ENCODE measurements at regions not wholly inside any gene's neighbourhood (a gene's known extent, or its start where the extent isn't known, plus 50 kb on each side); places are given as distances from the start of the nearest gene placed in this dataset.
"Not testable (repeated sequence)": the region's sequence is repeated elsewhere in the genome, so short reads cannot be mapped to it uniquely, and the experiment has no call there.

- no peak for DNase-seq (ENCODE audit: low read depth in 4 of 4, low spot score in 2 of 4)
These were observed 213.0 kb upstream of the SMIM30 start for GRCh38 chr7:113331155-113331898.

- no peak for DNase-seq (ENCODE audit: low read depth in 4 of 4, low spot score in 2 of 4)
These were observed 202.8 kb upstream of the SMIM30 start for GRCh38 chr7:113321201-113321600.

GRCh38 chr7:113320419-113320818, 202.1 kb upstream of the SMIM30 start:
- DNase-seq (ENCODE audit: low read depth in 4 of 4, low spot score in 2 of 4), result no peak

GRCh38 chr7:113314594-113314993, 196.2 kb upstream of the SMIM30 start:
- DNase-seq (ENCODE audit: low read depth in 4 of 4, low spot score in 2 of 4), result no peak

- DNase-seq (ENCODE audit: low read depth in 4 of 4, low spot score in 2 of 4), result no peak
These were observed 190.0 kb upstream of the SMIM30 start for GRCh38 chr7:113308399-113308798.

GRCh38 chr7:113307147-113307546, 188.8 kb upstream of the SMIM30 start:
- DNase-seq (ENCODE audit: low read depth in 4 of 4, low spot score in 2 of 4), result no peak

- no peak for DNase-seq (ENCODE audit: low read depth in 4 of 4, low spot score in 2 of 4)
These were observed 187.9 kb upstream of the SMIM30 start for GRCh38 chr7:113306302-113306701.

GRCh38 chr7:113304104-113304503, 185.8 kb upstream of the SMIM30 start:
- DNase-seq (ENCODE audit: low read depth in 4 of 4, low spot score in 2 of 4), result no peak

GRCh38 chr7:113303388-113303787, 185.0 kb upstream of the SMIM30 start:
- not testable (repeated sequence) for DNase-seq (ENCODE audit: low read depth in 4 of 4, low spot score in 2 of 4)

GRCh38 chr7:113301983-113302382, 183.6 kb upstream of the SMIM30 start:
- no peak for DNase-seq (ENCODE audit: low read depth in 4 of 4, low spot score in 2 of 4)

GRCh38 chr7:113301141-113301540, 182.8 kb upstream of the SMIM30 start:
- no peak for DNase-seq (ENCODE audit: low read depth in 4 of 4, low spot score in 2 of 4)

GRCh38 chr7:113299748-113300147, 181.4 kb upstream of the SMIM30 start:
- DNase-seq (ENCODE audit: low read depth in 4 of 4, low spot score in 2 of 4), result no peak

GRCh38 chr7:113298501-113298900, 180.1 kb upstream of the SMIM30 start:
- no peak for DNase-seq (ENCODE audit: low read depth in 4 of 4, low spot score in 2 of 4)

GRCh38 chr7:113294750-113295149, 176.4 kb upstream of the SMIM30 start:
- no peak for DNase-seq (ENCODE audit: low read depth in 4 of 4, low spot score in 2 of 4)

GRCh38 chr7:113292105-113292504, 173.8 kb upstream of the SMIM30 start:
- no peak for DNase-seq (ENCODE audit: low read depth in 4 of 4, low spot score in 2 of 4)

- DNase-seq (ENCODE audit: low read depth in 4 of 4, low spot score in 2 of 4), result no peak
These were observed 172.7 kb upstream of the SMIM30 start for GRCh38 chr7:113291058-113291457.

- DNase-seq (ENCODE audit: low read depth in 4 of 4, low spot score in 2 of 4), result no peak
These were observed 170.9 kb upstream of the SMIM30 start for GRCh38 chr7:113289140-113289740.

GRCh38 chr7:113285411-113285810, 167.1 kb upstream of the SMIM30 start:
- no peak for DNase-seq (ENCODE audit: low read depth in 4 of 4, low spot score in 2 of 4)

- DNase-seq (ENCODE audit: low read depth in 4 of 4, low spot score in 2 of 4), result no peak
These were observed 165.5 kb upstream of the SMIM30 start for GRCh38 chr7:113283861-113284260.

- DNase-seq (ENCODE audit: low read depth in 4 of 4, low spot score in 2 of 4), result no peak
These were observed 164.5 kb upstream of the SMIM30 start for GRCh38 chr7:113282875-113283274.

- no peak for DNase-seq (ENCODE audit: low read depth in 4 of 4, low spot score in 2 of 4)
These were observed 162.9 kb upstream of the SMIM30 start for GRCh38 chr7:113281223-113281622.

GRCh38 chr7:113279256-113279655, 160.9 kb upstream of the SMIM30 start:
- DNase-seq (ENCODE audit: low read depth in 4 of 4, low spot score in 2 of 4), result no peak

All from left renal cortex interstitium (tissue), 4 donors.